Smooth muscle cell (in vitro differentiated cells): ENCODE measurements at regions not wholly inside any gene's neighbourhood (a gene's known extent, or its start where the extent isn't known, plus 50 kb on each side); places are given as distances from the start of the nearest gene placed in this dataset.
"Not testable (repeated sequence)": the region's sequence is repeated elsewhere in the genome, so short reads cannot be mapped to it uniquely, and the experiment has no call there.

Experiments used
- DNase-seq: peaks from one replicate; lab custom pipeline; 2025; ENCODE audit not compliant: unreplicated experiment; lab: John Stamatoyannopoulos, UW
- H2AFZ ChIP-seq: fragments of 200-600 bp; sonication (generic); 2 replicates; pipeline ENCODE4 v1.6.0; 2016; ENCODE audit warnings: antibody characterized with exemption, low read depth, mild to moderate bottlenecking
- H3F3A ChIP-seq: fragments of 200-600 bp; sonication (generic); 2 replicates; pipeline ENCODE4 v1.6.0; 2017; ENCODE audit warnings: antibody characterized with exemption, low read depth
- H3K27ac ChIP-seq: fragments of 200-600 bp; sonication (generic); 2 replicates; pipeline ENCODE4 v1.5.1; 2016; ENCODE audit warnings: low read depth, mild to moderate bottlenecking
- H3K27me3 ChIP-seq: fragments of 200-600 bp; sonication (generic); 2 replicates; pipeline ENCODE4 v1.6.1; 2016; ENCODE audit warnings: low read depth, mild to moderate bottlenecking
- H3K36me3 ChIP-seq: fragments of 200-600 bp; sonication (generic); 2 replicates; pipeline ENCODE4 v1.5.1; 2016; ENCODE audit warnings: low read depth
- H3K4me1 ChIP-seq: fragments of 200-600 bp; sonication (generic); 2 replicates; pipeline ENCODE4 v1.5.1; 2016; ENCODE audit warnings: low read depth
- H3K4me2 ChIP-seq: fragments of 200-600 bp; sonication (generic); 2 replicates; pipeline ENCODE4 v1.6.0; 2016; ENCODE audit warnings: mild to moderate bottlenecking
- H3K4me3 ChIP-seq: fragments of 200-600 bp; sonication (generic); 2 replicates; pipeline ENCODE4 v1.5.1; 2016; ENCODE audit warnings: mild to moderate bottlenecking
- H3K79me2 ChIP-seq: fragments of 200-600 bp; sonication (generic); 2 replicates; pipeline ENCODE4 v1.6.0; 2016; ENCODE audit warnings: low read depth, mild to moderate bottlenecking
- H3K9ac ChIP-seq: fragments of 200-600 bp; sonication (generic); 2 replicates; pipeline ENCODE4 v1.6.0; 2016; ENCODE audit warnings: low read depth
- H3K9me3 ChIP-seq: fragments of 200-600 bp; sonication (generic); replicated peaks from 2 replicates; pipeline ENCODE4 v1.5.1; 2016; ENCODE audit warnings: low read depth
- H4K20me1 ChIP-seq: fragments of 200-600 bp; sonication (generic); 2 replicates; pipeline ENCODE4 v1.6.0; 2016; ENCODE audit warnings: low read depth
- WGBS: methylation state at CpG from one replicate; pipeline ENCODE4 v1.1.7; 2016; ENCODE audit warnings: low lambda C conversion rate; 5-methylcytosine and 5-hydroxymethylcytosine counted together
- TF ChIP-seq, protein P1 (sequence below): fragments of 200-600 bp; sonication (generic); IDR thresholded peaks from 2 replicates; pipeline ENCODE4 v1.5.1; 2017; ENCODE audit warnings: borderline replicate concordance, mild to moderate bottlenecking, antibody characterized with exemption; ENCODE audit not compliant: insufficient read depth, poor library complexity, severe bottlenecking

DNA sequence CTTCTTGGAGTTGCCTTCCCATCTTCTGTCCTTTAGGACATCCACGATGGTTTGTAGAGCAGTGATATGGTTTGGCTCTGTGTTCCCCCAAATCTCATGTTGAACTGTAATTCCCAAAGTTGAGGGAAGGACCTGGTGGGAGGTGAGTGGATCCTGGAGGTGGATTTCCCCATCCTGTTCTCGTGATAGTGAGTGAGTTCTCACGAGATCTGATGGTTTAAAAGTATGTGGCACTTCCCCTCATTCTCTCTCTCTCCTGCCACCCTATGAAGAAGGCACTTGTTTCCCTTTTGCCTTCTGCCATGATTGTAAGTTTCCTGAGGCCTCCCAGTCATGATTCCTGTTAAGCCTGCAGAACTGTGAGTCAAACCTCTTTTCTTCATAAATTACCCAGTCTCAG, 99.2 kb downstream of the BRMS1L start:
- no peaks in the 10 kb centered on the region for H3K9me3 ChIP-seq
- TF ChIP-seq, protein P1, sequence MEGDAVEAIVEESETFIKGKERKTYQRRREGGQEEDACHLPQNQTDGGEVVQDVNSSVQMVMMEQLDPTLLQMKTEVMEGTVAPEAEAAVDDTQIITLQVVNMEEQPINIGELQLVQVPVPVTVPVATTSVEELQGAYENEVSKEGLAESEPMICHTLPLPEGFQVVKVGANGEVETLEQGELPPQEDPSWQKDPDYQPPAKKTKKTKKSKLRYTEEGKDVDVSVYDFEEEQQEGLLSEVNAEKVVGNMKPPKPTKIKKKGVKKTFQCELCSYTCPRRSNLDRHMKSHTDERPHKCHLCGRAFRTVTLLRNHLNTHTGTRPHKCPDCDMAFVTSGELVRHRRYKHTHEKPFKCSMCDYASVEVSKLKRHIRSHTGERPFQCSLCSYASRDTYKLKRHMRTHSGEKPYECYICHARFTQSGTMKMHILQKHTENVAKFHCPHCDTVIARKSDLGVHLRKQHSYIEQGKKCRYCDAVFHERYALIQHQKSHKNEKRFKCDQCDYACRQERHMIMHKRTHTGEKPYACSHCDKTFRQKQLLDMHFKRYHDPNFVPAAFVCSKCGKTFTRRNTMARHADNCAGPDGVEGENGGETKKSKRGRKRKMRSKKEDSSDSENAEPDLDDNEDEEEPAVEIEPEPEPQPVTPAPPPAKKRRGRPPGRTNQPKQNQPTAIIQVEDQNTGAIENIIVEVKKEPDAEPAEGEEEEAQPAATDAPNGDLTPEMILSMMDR = no peak
- no peaks in the 10 kb centered on the region for H3K4me1 ChIP-seq
- no peak overlapping the region for H3K9ac ChIP-seq
- no peak for DNase-seq
- H3K4me2 ChIP-seq = no peak overlapping the region
- H3K27me3 ChIP-seq = no peaks in the 10 kb centered on the region
- WGBS = 68% methylated on average over 3 of the region's 3 CpGs
- no peak overlapping the region for H3K27ac ChIP-seq
- H3F3A ChIP-seq = no peaks in the 10 kb centered on the region
- no peak overlapping the region for H3K4me3 ChIP-seq
- no peaks in the 10 kb centered on the region for H3K36me3 ChIP-seq
- H4K20me1 ChIP-seq = no peaks in the 10 kb centered on the region
- no peak overlapping the region for H2AFZ ChIP-seq
- H3K79me2 ChIP-seq = no peaks in the 10 kb centered on the region

DNA sequence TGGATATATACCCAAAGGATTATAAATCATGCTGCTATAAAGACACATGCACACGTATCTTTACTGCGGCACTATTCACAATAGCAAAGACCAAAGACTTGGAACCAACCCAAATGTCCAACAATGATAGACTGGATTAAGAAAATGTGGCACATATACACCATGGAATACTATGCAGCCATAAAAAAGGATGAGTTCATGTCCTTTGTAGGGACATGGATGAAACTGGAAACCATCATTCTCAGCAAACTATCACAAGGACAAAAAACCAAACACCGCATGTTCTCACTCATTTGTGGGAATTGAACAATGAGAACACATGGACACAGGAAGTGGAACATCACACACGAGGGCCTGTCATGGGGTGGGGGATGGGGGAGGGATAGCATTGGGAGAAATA, 96.5 kb downstream of the BRMS1L start:
- 95% methylated on average over 4 of the region's 4 CpGs for WGBS

DNA sequence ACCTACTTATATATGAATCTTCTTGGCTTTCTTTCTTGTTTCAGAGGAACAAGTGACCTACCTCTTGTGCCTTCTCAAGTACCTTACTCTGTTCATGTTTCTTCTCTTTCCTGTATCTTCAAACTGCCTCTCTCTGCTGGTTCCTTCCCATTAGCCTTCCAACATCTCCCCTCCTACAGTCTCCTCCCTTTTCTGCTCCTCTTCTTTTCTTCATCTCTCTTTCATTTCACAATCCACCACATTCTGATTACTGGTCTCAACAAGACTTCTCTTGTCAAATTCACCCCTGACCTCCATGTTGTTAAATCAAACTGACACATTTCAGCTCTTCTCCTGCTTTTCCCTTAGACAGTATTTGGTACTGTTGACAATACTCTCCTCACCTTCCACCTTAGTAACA, 95.6 kb downstream of the BRMS1L start:
- H3K9ac ChIP-seq = no peak overlapping the region
- H3K4me3 ChIP-seq = no peak overlapping the region
- no peaks in the 10 kb centered on the region for H3K36me3 ChIP-seq
- no peak overlapping the region for H2AFZ ChIP-seq
- H3K9me3 ChIP-seq = no peaks in the 10 kb centered on the region
- no peak overlapping the region for H3K4me2 ChIP-seq
- H3K27me3 ChIP-seq = no peaks in the 10 kb centered on the region
- DNase-seq = no peak
- no peak overlapping the region for H3K27ac ChIP-seq
- TF ChIP-seq, protein P1 = no peak
- H3K4me1 ChIP-seq = peaks cover 6% of the 10 kb centered on the region
- no peaks in the 10 kb centered on the region for H3K79me2 ChIP-seq
- no peaks in the 10 kb centered on the region for H4K20me1 ChIP-seq
- H3F3A ChIP-seq = no peaks in the 10 kb centered on the region

More for the DNA sequence above, 96.5 kb downstream of the BRMS1L start:
- not testable (repeated sequence) for H3K4me3 ChIP-seq, H3K9ac ChIP-seq, H3K36me3 ChIP-seq, DNase-seq, H3K4me1 ChIP-seq, H3K27ac ChIP-seq, H3K4me2 ChIP-seq, H3K27me3 ChIP-seq, H3K79me2 ChIP-seq, H2AFZ ChIP-seq, H4K20me1 ChIP-seq, H3K9me3 ChIP-seq, H3F3A ChIP-seq
